Activated B cell treated with CpG ODN at 0.5 μM for 24 hours (primary cell): ENCODE measurements at regions not wholly inside any gene's neighbourhood (a gene's known extent, or its start where the extent isn't known, plus 50 kb on each side); places are given as distances from the start of the nearest gene placed in this dataset.

Source experiments
- ATAC-seq: fragments of 200-7000 bp; cut with Tn5 transposase; one replicate; pipeline ENCODE4 v1.10.0; 2021; ENCODE audit warnings: low read depth, mild to moderate bottlenecking, moderate library complexity
- CTCF ChIA-PET: fragments of 350-600 bp; sonication (Branson Sonifier 250); formaldehyde crosslinking; loops from one replicate; lab custom pipeline; 2021; ENCODE audit warnings: antibody characterized with exemption; lab: Charles Lee
- POLR2A ChIA-PET: fragments of 350-600 bp; sonication (Branson Sonifier 250); formaldehyde crosslinking; loops from one replicate; lab custom pipeline; 2021; ENCODE audit warnings: antibody characterized with exemption; lab: Charles Lee
- DNase-seq: peaks from one replicate; pipeline ENCODE4 v3.0.0; 2022
- H3K27ac Mint-ChIP-seq: one replicate; pipeline ENCODE4 v1.8.0; 2020; ENCODE audit warnings: mixed read lengths
- H3K27me3 Mint-ChIP-seq: one replicate; pipeline ENCODE4 v1.8.0; 2021; ENCODE audit warnings: mixed read lengths
- H3K36me3 Mint-ChIP-seq: one replicate; pipeline ENCODE4 v1.8.0; 2021; ENCODE audit warnings: low read depth, mixed read lengths
- H3K4me1 Mint-ChIP-seq: one replicate; pipeline ENCODE4 v1.8.0; 2021; ENCODE audit warnings: mixed read lengths
- H3K4me3 Mint-ChIP-seq: one replicate; pipeline ENCODE4 v1.8.0; 2020; ENCODE audit warnings: mild to moderate bottlenecking, mixed read lengths
- H3K9me3 Mint-ChIP-seq: one replicate; pipeline ENCODE4 v1.8.0; 2020; ENCODE audit warnings: mixed read lengths
- CTCF ChIP-seq: fragments of 200-600 bp; IDR thresholded peaks from one replicate; pipeline ENCODE4 v1.8.0; 2022; ENCODE audit warnings: antibody characterized with exemption, mild to moderate bottlenecking
- intact Hi-C: fragments of 100-400 bp; cut with micrococcal nuclease; formaldehyde crosslinking; loops from one replicate; pipeline ENCODE4 v1.15.1; 2024

DNA sequence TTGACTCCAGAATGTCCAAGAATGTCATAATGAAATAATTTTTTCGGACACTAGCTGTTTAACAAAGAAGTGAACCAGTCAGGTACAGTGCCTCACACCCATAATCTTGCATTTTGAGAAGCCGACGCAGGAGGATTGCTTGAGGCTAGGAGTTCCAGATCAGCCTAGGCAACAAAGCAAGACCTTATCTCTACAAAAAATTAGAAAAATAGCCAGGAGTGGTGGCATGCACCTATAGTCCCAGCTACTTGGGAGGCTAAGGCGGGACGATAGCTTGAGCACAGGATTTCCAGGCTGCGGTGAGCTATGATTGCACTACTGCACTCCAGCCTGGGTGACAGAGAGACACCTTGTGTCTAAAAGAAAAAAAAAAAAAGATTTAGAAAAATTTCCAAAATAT lies 235.8 kb upstream of the FN1 start:
- no peaks in the 10 kb centered on the region for H3K36me3 Mint-ChIP-seq
- ChIA-PET CTCF (no interaction called here), POLR2A (no interaction called here)
- intact Hi-C loops: no loop called here
- no peak for DNase-seq
- H3K27ac Mint-ChIP-seq: no peak overlapping the region
- peaks cover 3% of the 10 kb centered on the region for H3K9me3 Mint-ChIP-seq
- ATAC-seq: no peak
- H3K4me1 Mint-ChIP-seq: no peaks in the 10 kb centered on the region
- peaks cover 8% of the 10 kb centered on the region for H3K27me3 Mint-ChIP-seq
- H3K4me3 Mint-ChIP-seq: no peak overlapping the region
- TF ChIP-seq CTCF: no peak

DNA sequence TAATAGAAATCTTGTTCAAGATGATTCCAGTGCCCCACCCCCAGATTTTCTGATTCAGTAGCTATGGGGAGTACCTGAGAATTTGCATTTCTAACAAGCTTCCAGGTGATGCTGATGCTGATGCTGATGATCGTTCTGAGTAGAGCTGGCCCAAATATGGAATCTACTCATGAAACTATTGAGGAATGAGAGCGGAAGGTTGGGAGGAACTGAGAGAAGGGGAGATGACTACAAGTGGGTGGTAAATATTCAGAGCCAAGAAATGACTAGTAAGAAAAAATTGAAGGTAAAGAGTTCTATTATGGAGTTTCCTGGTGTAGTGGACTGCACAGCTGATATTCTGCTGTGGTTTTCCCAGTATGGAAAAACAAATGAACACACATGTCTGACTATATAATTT lies 235.4 kb upstream of the FN1 start:
- ATAC-seq: no peak
- H3K9me3 Mint-ChIP-seq: peaks cover 3% of the 10 kb centered on the region
- TF ChIP-seq CTCF: no peak
- POLR2A ChIA-PET: no interaction called here
- no peak for DNase-seq
- no peaks in the 10 kb centered on the region for H3K4me1 Mint-ChIP-seq
- CTCF ChIA-PET: no interaction called here
- H3K36me3 Mint-ChIP-seq: no peaks in the 10 kb centered on the region
- H3K4me3 Mint-ChIP-seq: no peak overlapping the region
- intact Hi-C loops: no loop called here
- no peak overlapping the region for H3K27ac Mint-ChIP-seq
- peaks cover 8% of the 10 kb centered on the region for H3K27me3 Mint-ChIP-seq

GRCh38 chr2:215670396-215670795 lies 234.5 kb upstream of the FN1 start:
- ChIA-PET POLR2A (no interaction called here), CTCF (no interaction called here)
- no peak for ATAC-seq
- Mint-ChIP-seq H3K27ac (no peak overlapping the region), H3K9me3 (peaks cover 3% of the 10 kb centered on the region), H3K36me3 (no peaks in the 10 kb centered on the region), H3K4me1 (no peaks in the 10 kb centered on the region), H3K4me3 (no peak overlapping the region), H3K27me3 (peaks cover 8% of the 10 kb centered on the region)
- TF ChIP-seq CTCF: no peak
- intact Hi-C loops: no loop called here
- no peak for DNase-seq

- TF ChIP-seq CTCF: no peak
- Mint-ChIP-seq H3K36me3 (no peaks in the 10 kb centered on the region), H3K4me1 (no peaks in the 10 kb centered on the region), H3K4me3 (no peak overlapping the region), H3K9me3 (peaks cover 3% of the 10 kb centered on the region), H3K27me3 (peaks cover 8% of the 10 kb centered on the region), H3K27ac (no peak overlapping the region)
- intact Hi-C loops: no loop called here
- DNase-seq (no peak), ATAC-seq (no peak)
- CTCF ChIA-PET: no interaction called here
- POLR2A ChIA-PET: no interaction called here
Observed at GRCh38 chr2:215668378-215668775, 232.5 kb upstream of the FN1 start.

DNA sequence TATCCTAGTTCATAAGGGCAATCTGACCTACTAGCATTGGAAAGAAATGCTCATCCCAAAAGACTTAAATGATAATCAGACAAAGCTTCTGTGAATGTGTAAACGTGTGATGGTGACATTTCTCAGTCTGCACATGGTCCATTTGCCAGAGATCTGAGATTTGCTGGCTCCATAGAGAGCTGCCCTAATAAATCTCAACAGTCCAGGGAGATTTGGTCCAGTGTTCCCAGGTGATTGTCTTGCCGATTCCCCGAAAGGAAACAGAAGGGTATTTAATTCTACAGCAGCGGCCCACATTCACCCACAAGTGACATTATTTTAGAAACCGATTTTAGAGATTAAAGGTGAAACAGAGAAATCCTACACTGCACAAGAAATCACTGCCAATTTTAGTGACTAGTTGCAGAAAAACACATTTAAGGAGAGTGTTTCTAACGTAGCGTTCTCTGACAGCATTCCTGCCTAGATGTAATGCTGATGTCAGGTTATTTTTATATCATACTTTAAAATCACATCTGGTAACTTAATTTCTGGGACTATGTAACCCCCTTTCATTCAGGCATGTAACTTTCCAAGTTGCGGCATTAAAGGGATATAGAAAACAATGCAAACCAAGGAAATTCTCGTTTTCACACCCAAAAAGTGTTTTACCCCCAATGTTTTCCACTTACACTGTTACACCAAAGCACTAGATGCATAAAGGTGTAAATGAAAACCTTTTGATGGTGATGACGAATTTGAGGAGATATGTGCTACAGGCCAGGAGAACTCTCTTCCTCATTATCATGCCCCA lies 231.9 kb upstream of the FN1 start:
- ATAC-seq: no peak
- CTCF ChIA-PET: no interaction called here
- no peak overlapping the region for H3K27ac Mint-ChIP-seq
- peaks cover 8% of the 10 kb centered on the region for H3K27me3 Mint-ChIP-seq
- no peaks in the 10 kb centered on the region for H3K4me1 Mint-ChIP-seq
- no peaks in the 10 kb centered on the region for H3K9me3 Mint-ChIP-seq
- no peak for DNase-seq
- H3K4me3 Mint-ChIP-seq: no peak overlapping the region
- POLR2A ChIA-PET: no interaction called here
- no peak for TF ChIP-seq CTCF
- intact Hi-C loops: no loop called here
- no peaks in the 10 kb centered on the region for H3K36me3 Mint-ChIP-seq
